ENCODE measurements at regions not wholly inside any gene's neighbourhood (a gene's known extent, or its start where the extent isn't known, plus 50 kb on each side); places are given as distances from the start of the nearest gene placed in this dataset.

DNA sequence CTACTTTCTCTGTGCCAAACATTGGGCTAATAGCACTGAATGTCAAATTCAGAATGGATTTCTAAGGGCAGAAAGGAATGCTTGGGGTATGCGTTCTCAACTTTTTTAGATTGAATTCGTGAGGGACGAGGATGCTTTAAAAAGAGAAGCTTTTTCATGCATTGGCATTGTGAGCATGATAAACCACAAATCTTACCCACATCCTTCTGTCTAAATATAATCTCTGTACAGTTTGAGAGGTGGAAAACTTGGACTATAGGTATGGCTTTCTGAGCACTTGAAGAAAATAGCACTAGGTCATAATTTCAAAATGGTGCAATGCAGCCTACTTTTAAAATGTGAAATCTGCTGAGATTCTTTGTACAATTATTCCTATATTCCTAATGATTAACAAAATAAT is 71.4 kb upstream of the HHIP start (continued):
- TF ChIP-seq TEAD4 (IDR thresholded peaks at IDR 0.05; ENCODE audit: low read depth, low read length) = no peak
- TF ChIP-seq SIX5 (IDR thresholded peaks at IDR 0.05; ENCODE audit: low read depth, low read length) = no peak

Measured in H1 (cell line).